ENCODE measurements at regions not wholly inside any gene's neighbourhood (a gene's known extent, or its start where the extent isn't known, plus 50 kb on each side); places are given as distances from the start of the nearest gene placed in this dataset.

- H3K9ac ChIP-seq (ENCODE audit: low read depth, low read length): no peak overlapping the region
- DNase-seq: no peak
- no peaks in the 10 kb centered on the region for H3K9me3 ChIP-seq (ENCODE audit: insufficient read depth, low read length, severe bottlenecking)
- no peak overlapping the region for H2AFZ ChIP-seq (ENCODE audit: low read depth, low read length)
- no peaks in the 10 kb centered on the region for H3K79me2 ChIP-seq (ENCODE audit: insufficient read depth, low read length)
- no peak for ATAC-seq (ENCODE audit: insufficient read depth, low read depth)
- no peaks in the 10 kb centered on the region for H3K4me1 ChIP-seq (ENCODE audit: insufficient read depth, low read length)
- no peak for TF ChIP-seq EZH2 (IDR thresholded peaks at IDR 0.05; ENCODE audit: borderline replicate concordance, low read depth, low read length, severe bottlenecking)
- TF ChIP-seq, protein P1, sequence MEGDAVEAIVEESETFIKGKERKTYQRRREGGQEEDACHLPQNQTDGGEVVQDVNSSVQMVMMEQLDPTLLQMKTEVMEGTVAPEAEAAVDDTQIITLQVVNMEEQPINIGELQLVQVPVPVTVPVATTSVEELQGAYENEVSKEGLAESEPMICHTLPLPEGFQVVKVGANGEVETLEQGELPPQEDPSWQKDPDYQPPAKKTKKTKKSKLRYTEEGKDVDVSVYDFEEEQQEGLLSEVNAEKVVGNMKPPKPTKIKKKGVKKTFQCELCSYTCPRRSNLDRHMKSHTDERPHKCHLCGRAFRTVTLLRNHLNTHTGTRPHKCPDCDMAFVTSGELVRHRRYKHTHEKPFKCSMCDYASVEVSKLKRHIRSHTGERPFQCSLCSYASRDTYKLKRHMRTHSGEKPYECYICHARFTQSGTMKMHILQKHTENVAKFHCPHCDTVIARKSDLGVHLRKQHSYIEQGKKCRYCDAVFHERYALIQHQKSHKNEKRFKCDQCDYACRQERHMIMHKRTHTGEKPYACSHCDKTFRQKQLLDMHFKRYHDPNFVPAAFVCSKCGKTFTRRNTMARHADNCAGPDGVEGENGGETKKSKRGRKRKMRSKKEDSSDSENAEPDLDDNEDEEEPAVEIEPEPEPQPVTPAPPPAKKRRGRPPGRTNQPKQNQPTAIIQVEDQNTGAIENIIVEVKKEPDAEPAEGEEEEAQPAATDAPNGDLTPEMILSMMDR (IDR thresholded peaks at IDR 0.05; ENCODE audit: borderline replicate concordance, extremely low read depth, low read length, poor library complexity, severe bottlenecking): no peak
- no peaks in the 10 kb centered on the region for H4K20me1 ChIP-seq (ENCODE audit: insufficient read depth, low read length)
- H3K27me3 ChIP-seq (ENCODE audit: insufficient read depth, low read length, poor library complexity): no peaks in the 10 kb centered on the region
- no peak overlapping the region for H3K27ac ChIP-seq (ENCODE audit: low read length)
- H3K4me2 ChIP-seq (ENCODE audit: insufficient read depth, low read length): no peak overlapping the region
- H3K36me3 ChIP-seq (ENCODE audit: insufficient read depth, low read length): no peaks in the 10 kb centered on the region
- no peak overlapping the region for H3K4me3 ChIP-seq (ENCODE audit: low read depth in 1 of 2, low read length in 2 of 2)
These were observed 58.9 kb upstream of the DKK2 start for GRCh38 chr4:107094976-107095375.

DNA sequence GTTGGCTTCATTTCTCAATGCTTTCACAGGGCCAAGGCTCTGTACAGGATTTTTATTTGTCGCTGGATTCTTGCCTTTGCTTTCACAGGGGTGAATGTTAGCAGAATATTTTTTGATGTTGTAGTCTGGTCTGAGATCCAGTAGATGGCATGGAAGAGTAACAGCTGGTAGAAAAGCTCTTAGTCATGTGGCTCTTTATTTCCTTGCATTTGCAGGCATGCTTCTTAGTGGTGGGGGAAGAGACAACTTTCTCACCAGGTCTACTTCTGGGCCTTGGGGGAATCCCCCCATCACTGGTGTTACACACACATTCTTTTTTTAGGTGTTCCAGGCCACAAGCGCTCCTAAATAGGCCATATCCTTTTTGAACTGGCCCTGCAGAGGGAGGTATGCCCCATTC, 58.2 kb upstream of the DKK2 start:
- H2AFZ ChIP-seq (ENCODE audit: low read depth, low read length): no peak overlapping the region
- no peaks in the 10 kb centered on the region for H3K9me3 ChIP-seq (ENCODE audit: insufficient read depth, low read length, severe bottlenecking)
- H3K9ac ChIP-seq (ENCODE audit: low read depth, low read length): no peak overlapping the region
- H3K4me1 ChIP-seq (ENCODE audit: insufficient read depth, low read length): no peaks in the 10 kb centered on the region
- ATAC-seq (ENCODE audit: insufficient read depth, low read depth): 0 out of 3 replicates have a peak, but pooled peaks have one; percentile 31
- H3K27ac ChIP-seq (ENCODE audit: low read length): no peak overlapping the region
- H4K20me1 ChIP-seq (ENCODE audit: insufficient read depth, low read length): no peaks in the 10 kb centered on the region
- H3K27me3 ChIP-seq (ENCODE audit: insufficient read depth, low read length, poor library complexity): no peaks in the 10 kb centered on the region
- no peak overlapping the region for H3K4me3 ChIP-seq (ENCODE audit: low read depth in 1 of 2, low read length in 2 of 2)
- DNase-seq: no peak
- H3K36me3 ChIP-seq (ENCODE audit: insufficient read depth, low read length): no peaks in the 10 kb centered on the region
- no peaks in the 10 kb centered on the region for H3K79me2 ChIP-seq (ENCODE audit: insufficient read depth, low read length)
- H3K4me2 ChIP-seq (ENCODE audit: insufficient read depth, low read length): no peak overlapping the region
- TF ChIP-seq, protein P1 (IDR thresholded peaks at IDR 0.05; ENCODE audit: borderline replicate concordance, extremely low read depth, low read length, poor library complexity, severe bottlenecking): peak; percentile 31
- TF ChIP-seq EZH2 (IDR thresholded peaks at IDR 0.05; ENCODE audit: borderline replicate concordance, low read depth, low read length, severe bottlenecking): no peak
